ENCODE measurements at regions not wholly inside any gene's neighbourhood (a gene's known extent, or its start where the extent isn't known, plus 50 kb on each side); places are given as distances from the start of the nearest gene placed in this dataset.

- ChIA-PET CTCF (no interaction called here), POLR2A (no interaction called here)
- no peaks in the 10 kb centered on the region for H3K9me3 Mint-ChIP-seq (ENCODE audit: insufficient read depth)
- H3K79me2 ChIP-seq (ENCODE audit: control insufficient read depth, insufficient read depth, low read length): no peaks in the 10 kb centered on the region
- ATAC-seq (ENCODE audit: low read depth): no peak
- no peak overlapping the region for H3K27ac Mint-ChIP-seq
- H2AFZ ChIP-seq (ENCODE audit: insufficient read depth, low read depth, low read length, poor library complexity, severe bottlenecking): no peak overlapping the region
- H3K9ac ChIP-seq (ENCODE audit: low read length): no peak overlapping the region
- H4K20me1 ChIP-seq (ENCODE audit: control insufficient read depth, insufficient read depth, low read length, poor library complexity, severe bottlenecking): no peaks in the 10 kb centered on the region
- H3K4me2 ChIP-seq (replicated peaks; ENCODE audit: low read depth, low read length, poor library complexity, severe bottlenecking): no peak overlapping the region
- no peak overlapping the region for H3K4me3 Mint-ChIP-seq
- no peak overlapping the region for H3K4me3 ChIP-seq (ENCODE audit: control extremely low read depth in 1 of 5, extremely low read depth in 1 of 5, insufficient read depth in 1 of 5, low read depth in 2 of 5, low read length in 4 of 5)
- no peaks in the 10 kb centered on the region for H3K36me3 ChIP-seq (replicated peaks in 1 of 2; ENCODE audit: control extremely low read depth in 1 of 2, control insufficient read depth in 1 of 2, extremely low read depth in 1 of 2, insufficient read depth in 2 of 2, low read length in 1 of 2)
- H3K27me3 Mint-ChIP-seq: no peaks in the 10 kb centered on the region
- no peaks in the 10 kb centered on the region for H3K9me3 ChIP-seq (ENCODE audit: control extremely low read depth in 1 of 3, control insufficient read depth in 2 of 3, insufficient read depth in 1 of 3, low read length in 2 of 3)
- intact Hi-C loops (cut with micrococcal nuclease): no loop called here
- peaks cover 4 to 12% of the 10 kb centered on the region in 2 donors for H3K4me1 ChIP-seq (ENCODE audit: control insufficient read depth in 2 of 2, insufficient read depth in 2 of 2, low read length in 2 of 2)
- no peak overlapping the region for H3K27ac ChIP-seq (ENCODE audit: low read length in 2 of 2)
- DNase-seq: no peak
- no peak for TF ChIP-seq EZH2 (IDR thresholded peaks at IDR 0.05; ENCODE audit: borderline replicate concordance, insufficient read depth, low read depth, low read length, poor library complexity, severe bottlenecking)
- no peak for TF ChIP-seq CTCF (IDR thresholded peaks at IDR 0.05)
- peaks cover 18% of the 10 kb centered on the region for H3K4me1 Mint-ChIP-seq
- peaks cover 0 to 3% (median 0%) of the 10 kb centered on the region in 4 experiments for H3K27me3 ChIP-seq (replicated peaks in 1 of 4; ENCODE audit: control extremely low read depth in 1 of 4, control insufficient read depth in 3 of 4, insufficient read depth in 4 of 4, low read length in 3 of 4)
- WGBS (ENCODE audit: insufficient coverage): 40% methylated on average over 1 of the region's 2 CpGs
These were observed 343.2 kb downstream of the ZNF608 start for GRCh38 chr5:124403281-124403680.

- no peaks in the 10 kb centered on the region for H3K9me3 Mint-ChIP-seq (ENCODE audit: insufficient read depth)
- no peak for ATAC-seq (ENCODE audit: low read depth)
- H4K20me1 ChIP-seq (ENCODE audit: control insufficient read depth, insufficient read depth, low read length, poor library complexity, severe bottlenecking): no peaks in the 10 kb centered on the region
- H3K4me3 Mint-ChIP-seq: no peak overlapping the region
- H3K9me3 ChIP-seq (ENCODE audit: control extremely low read depth in 1 of 3, control insufficient read depth in 2 of 3, insufficient read depth in 1 of 3, low read length in 2 of 3): no peaks in the 10 kb centered on the region
- no peaks in the 10 kb centered on the region for H3K27me3 Mint-ChIP-seq
- intact Hi-C loops (cut with micrococcal nuclease): no loop called here
- H3K36me3 ChIP-seq (replicated peaks in 1 of 2; ENCODE audit: control extremely low read depth in 1 of 2, control insufficient read depth in 1 of 2, extremely low read depth in 1 of 2, insufficient read depth in 2 of 2, low read length in 1 of 2): no peaks in the 10 kb centered on the region
- no peak overlapping the region for H2AFZ ChIP-seq (ENCODE audit: insufficient read depth, low read depth, low read length, poor library complexity, severe bottlenecking)
- POLR2A ChIA-PET: no interaction called here
- H3K4me2 ChIP-seq (replicated peaks; ENCODE audit: low read depth, low read length, poor library complexity, severe bottlenecking): no peak overlapping the region
- H3K4me3 ChIP-seq (ENCODE audit: control extremely low read depth in 1 of 5, extremely low read depth in 1 of 5, insufficient read depth in 1 of 5, low read depth in 2 of 5, low read length in 4 of 5): no peak overlapping the region
- CTCF ChIA-PET: no interaction called here
- H3K27ac ChIP-seq (ENCODE audit: low read length in 2 of 2): no peak overlapping the region
- H3K79me2 ChIP-seq (ENCODE audit: control insufficient read depth, insufficient read depth, low read length): no peaks in the 10 kb centered on the region
- 81% methylated on average over 3 of the region's 3 CpGs for WGBS (ENCODE audit: insufficient coverage)
- TF ChIP-seq CTCF (IDR thresholded peaks at IDR 0.05) (no peak), EZH2 (IDR thresholded peaks at IDR 0.05; ENCODE audit: borderline replicate concordance, insufficient read depth, low read depth, low read length, poor library complexity, severe bottlenecking) (no peak)
- DNase-seq: no peak
- no peak overlapping the region for H3K9ac ChIP-seq (ENCODE audit: low read length)
- H3K4me1 ChIP-seq (ENCODE audit: control insufficient read depth in 2 of 2, insufficient read depth in 2 of 2, low read length in 2 of 2): peaks cover 4 to 14% of the 10 kb centered on the region in 2 donors
- no peak overlapping the region for H3K27ac Mint-ChIP-seq
- peaks cover 19% of the 10 kb centered on the region for H3K4me1 Mint-ChIP-seq
- peaks cover 0 to 3% (median 0%) of the 10 kb centered on the region in 4 experiments for H3K27me3 ChIP-seq (replicated peaks in 1 of 4; ENCODE audit: control extremely low read depth in 1 of 4, control insufficient read depth in 3 of 4, insufficient read depth in 4 of 4, low read length in 3 of 4)
These were observed 344.3 kb downstream of the ZNF608 start for GRCh38 chr5:124402144-124402581.
